ENCODE measurements at regions not wholly inside any gene's neighbourhood (a gene's known extent, or its start where the extent isn't known, plus 50 kb on each side); places are given as distances from the start of the nearest gene placed in this dataset.
A peak's percentile ranks its signal among the peaks of the same experiment; 100 is the strongest.

- no peak for DNase-seq
Measured at GRCh38 chr13:63700350-63700749, 2284.7 kb upstream of the PCDH20 start.

- no peak for DNase-seq
Measured at GRCh38 chr13:63699948-63700347, 2284.3 kb upstream of the PCDH20 start.

- DNase-seq: no peak
Measured at GRCh38 chr13:63696055-63696454, 2280.4 kb upstream of the PCDH20 start.

- no peak for DNase-seq
Measured at GRCh38 chr13:63693696-63694095, 2278.0 kb upstream of the PCDH20 start.

- DNase-seq: no peak
Measured at GRCh38 chr13:63691474-63691873, 2275.8 kb upstream of the PCDH20 start.

- DNase-seq: no peak
Measured at GRCh38 chr13:63690672-63691071, 2275.0 kb upstream of the PCDH20 start.

GRCh38 chr13:63684822-63685221, 2269.2 kb upstream of the PCDH20 start:
- DNase-seq: no peak

- no peak for DNase-seq
Measured at GRCh38 chr13:63680704-63681103, 2265.1 kb upstream of the PCDH20 start.

GRCh38 chr13:63671296-63671695, 2255.6 kb upstream of the PCDH20 start:
- DNase-seq: no peak

- no peak for DNase-seq
Measured at GRCh38 chr13:63651394-63651793, 2235.7 kb upstream of the PCDH20 start.

- DNase-seq: no peak
Measured at GRCh38 chr13:63643543-63643942, 2227.9 kb upstream of the PCDH20 start.

- DNase-seq: peak; percentile 3
Measured at GRCh38 chr13:63636316-63636993, 2220.8 kb upstream of the PCDH20 start.

- no peak for DNase-seq
Measured at GRCh38 chr13:63632321-63632720, 2216.7 kb upstream of the PCDH20 start.

GRCh38 chr13:63631006-63631405, 2215.4 kb upstream of the PCDH20 start:
- DNase-seq: no peak

- DNase-seq: no peak
Measured at GRCh38 chr13:63629591-63629990, 2213.9 kb upstream of the PCDH20 start.

- no peak for DNase-seq
Measured at GRCh38 chr13:63628310-63628709, 2212.7 kb upstream of the PCDH20 start.

- no peak for DNase-seq
Measured at GRCh38 chr13:63625869-63626268, 2210.2 kb upstream of the PCDH20 start.

GRCh38 chr13:63614874-63615612, 2199.4 kb upstream of the PCDH20 start:
- DNase-seq: no peak

GRCh38 chr13:63607153-63607552, 2191.5 kb upstream of the PCDH20 start:
- no peak for DNase-seq

- no peak for DNase-seq
Measured at GRCh38 chr13:63605962-63606361, 2190.3 kb upstream of the PCDH20 start.

- DNase-seq: no peak
Measured at GRCh38 chr13:63605403-63605802, 2189.8 kb upstream of the PCDH20 start.

- no peak for DNase-seq
Measured at GRCh38 chr13:63595811-63596210, 2180.2 kb upstream of the PCDH20 start.

- no peak for DNase-seq
Measured at GRCh38 chr13:63586467-63586866, 2170.8 kb upstream of the PCDH20 start.

- DNase-seq: no peak
Measured at GRCh38 chr13:63578796-63579195, 2163.1 kb upstream of the PCDH20 start.

- no peak for DNase-seq
Measured at GRCh38 chr13:63567031-63567430, 2151.4 kb upstream of the PCDH20 start.
